Left ventricle myocardium superior (tissue), 1 donor: ENCODE measurements at regions not wholly inside any gene's neighbourhood (a gene's known extent, or its start where the extent isn't known, plus 50 kb on each side); places are given as distances from the start of the nearest gene placed in this dataset.

Experiments used
- ATAC-seq: fragments of 200-7000 bp; cut with Tn5 transposase; one replicate; pipeline ENCODE4 v1.9.1; 2020; ENCODE audit warnings: mild to moderate bottlenecking, moderate library complexity
- DNase-seq: peaks from one replicate; pipeline ENCODE4 v3.0.0-alpha.2; 2020
- intact Hi-C: fragments of 100-400 bp; cut with micrococcal nuclease; formaldehyde crosslinking; loops from one replicate; pipeline ENCODE4 v1.11.0; 2022
- donor health status: DM: no; HTN: yes; CAD: no; lungs with severe emphysema.

DNA sequence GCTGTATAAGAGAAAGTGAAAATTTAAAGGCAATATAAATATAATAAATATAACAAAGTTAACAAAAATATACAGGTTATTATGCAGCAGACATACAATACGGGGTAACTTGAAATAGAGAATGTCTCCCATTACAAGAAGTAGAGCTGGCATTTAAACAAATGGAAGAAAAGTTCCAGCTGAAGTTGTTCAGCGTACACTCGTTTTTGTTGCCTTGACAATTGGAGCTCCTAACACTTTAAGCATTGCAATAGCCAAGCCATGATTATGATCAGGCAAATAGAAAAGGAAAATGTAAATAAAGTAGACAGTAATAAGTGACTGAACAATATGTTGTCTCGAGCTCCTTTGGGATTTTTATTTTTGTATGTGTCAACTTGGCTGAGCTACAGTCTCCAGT lies 737.8 kb upstream of the CELF2 start:
- no peak for ATAC-seq

DNA sequence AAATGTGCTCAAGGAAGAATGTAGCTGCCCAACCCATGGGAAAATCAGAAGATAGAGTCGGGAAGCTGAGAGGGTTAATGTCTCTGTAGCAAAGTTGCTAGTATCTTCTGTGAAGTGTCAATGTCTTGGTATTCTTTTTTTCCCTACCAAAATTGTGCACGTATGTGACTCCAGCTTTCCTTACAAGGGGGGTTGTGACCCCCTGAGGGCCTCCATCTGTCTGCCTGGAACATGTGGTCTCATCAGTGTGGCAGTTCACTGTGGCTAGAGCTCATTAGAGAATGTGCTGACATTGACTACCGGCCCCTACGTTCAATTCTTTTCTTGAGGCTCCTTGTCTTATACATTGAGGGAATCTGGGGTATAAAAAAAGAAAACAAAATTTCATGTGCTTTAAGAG lies 725.2 kb upstream of the CELF2 start:
- ATAC-seq (no peak), DNase-seq (no peak)
- intact Hi-C loops: no loop called here

More for the DNA sequence above, 737.8 kb upstream of the CELF2 start:
- no peak for DNase-seq
- intact Hi-C loops: no loop called here

DNA sequence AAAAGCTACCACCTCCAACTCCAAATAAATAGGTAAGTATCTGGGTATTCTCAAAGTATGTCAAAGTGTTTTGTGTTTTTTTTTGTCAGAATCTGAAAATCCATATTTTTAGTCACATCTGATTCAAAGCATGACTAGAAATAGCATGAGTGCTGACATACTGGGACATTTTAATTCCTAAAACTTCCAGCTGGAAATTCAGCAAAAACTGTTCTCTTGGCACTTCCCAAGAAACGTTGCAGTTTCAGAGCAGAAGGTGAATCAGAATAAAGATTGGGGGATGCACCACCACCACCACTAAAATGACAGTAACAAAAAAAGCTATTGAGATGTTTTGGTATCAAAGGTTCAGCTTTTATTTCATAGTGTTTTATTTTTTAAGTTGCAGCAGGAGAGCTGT lies 724.6 kb upstream of the CELF2 start:
- intact Hi-C loops: no loop called here
- no peak for ATAC-seq
- no peak for DNase-seq

DNA sequence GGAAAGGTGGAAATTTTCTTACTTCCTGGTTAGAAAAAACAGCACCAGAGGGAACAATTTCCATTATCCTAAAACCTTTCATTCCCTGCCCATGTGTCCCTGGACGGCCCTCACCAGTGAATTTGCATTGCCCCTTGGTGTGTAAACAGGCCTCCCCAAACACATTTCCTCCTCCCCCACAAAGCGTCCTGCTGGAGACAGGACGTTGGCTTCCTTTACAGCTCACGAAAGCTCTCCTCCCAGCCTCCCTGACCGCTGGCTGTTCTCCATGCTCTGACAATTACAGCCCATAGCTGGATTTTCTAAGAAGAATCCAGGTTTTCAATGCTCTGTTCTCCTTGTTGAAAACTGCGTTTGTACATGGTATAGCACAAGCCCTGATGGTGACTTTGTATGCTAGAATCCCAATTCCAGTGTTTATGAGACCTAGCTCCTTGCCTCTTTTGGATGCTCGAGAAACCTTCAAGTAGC lies 724.2 kb upstream of the CELF2 start:
- peak; percentile 67 for ATAC-seq
- intact Hi-C loops: no loop called here
- peak; percentile 29 for DNase-seq

DNA sequence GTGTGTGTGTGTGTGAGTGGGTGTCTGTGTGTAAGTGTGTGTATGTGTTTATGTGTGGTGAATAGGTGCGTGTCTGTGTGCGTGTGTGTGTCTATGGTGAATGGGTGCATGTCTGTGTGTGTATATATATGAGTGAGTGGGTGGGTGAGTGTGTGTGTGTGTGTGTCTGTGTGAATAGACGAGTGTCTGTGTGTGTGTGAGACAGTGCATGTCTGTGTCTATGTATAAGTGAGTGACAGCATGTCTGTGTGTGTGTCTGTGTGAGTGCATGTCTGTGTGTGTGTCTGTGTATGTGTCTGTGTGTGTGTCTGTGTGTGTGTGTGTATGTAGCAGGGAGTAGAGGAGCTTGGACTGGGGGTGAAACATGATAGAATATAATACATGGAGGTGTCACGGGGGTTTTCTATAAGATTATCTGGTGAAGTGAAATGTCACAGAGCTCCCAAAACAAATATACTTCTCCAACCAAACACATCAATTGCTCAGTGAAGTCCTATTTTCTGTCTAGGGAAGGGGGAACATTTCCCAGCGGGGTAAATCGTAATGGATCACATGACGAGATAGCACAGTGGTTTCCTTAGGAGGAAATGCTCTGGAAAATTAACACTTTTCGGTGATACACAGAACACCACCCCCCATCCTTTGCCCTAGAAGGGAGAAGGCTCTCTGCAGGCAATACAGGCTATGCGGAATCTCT lies 723.3 kb upstream of the CELF2 start:
- DNase-seq (no peak), ATAC-seq (no peak)
- intact Hi-C loops: no loop called here

DNA sequence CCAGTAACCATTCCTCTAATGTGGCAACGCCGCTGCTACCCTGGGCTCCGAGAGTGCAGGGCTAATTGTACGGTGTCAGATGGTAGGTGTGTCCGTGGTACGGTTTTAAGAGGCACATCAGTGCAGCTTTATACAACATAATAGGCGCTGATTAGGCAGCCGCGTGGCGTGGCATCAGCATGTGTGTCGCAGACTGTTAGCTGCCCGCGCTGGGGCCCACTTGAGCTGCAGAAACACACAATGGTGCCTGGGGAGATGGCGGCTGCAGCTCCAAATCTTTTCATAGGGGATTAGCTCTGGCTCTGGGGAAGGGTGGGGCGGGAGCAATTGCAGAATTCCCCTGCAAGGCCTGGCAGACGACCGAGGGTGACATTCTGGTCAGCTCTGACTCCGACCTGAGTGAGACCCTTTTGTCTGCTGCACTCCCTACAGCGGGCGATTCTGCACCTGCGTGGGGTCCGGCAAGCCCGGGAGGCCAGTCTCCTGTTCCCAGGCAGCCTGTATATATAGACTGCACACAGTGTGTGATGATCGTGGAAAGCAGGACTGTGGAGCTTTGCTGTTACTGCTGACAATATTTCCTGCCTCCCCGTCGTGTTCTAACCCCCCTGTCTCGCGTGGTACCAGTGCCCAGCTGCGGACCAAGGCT lies 722.7 kb upstream of the CELF2 start:
- ATAC-seq: no peak
- DNase-seq: no peak
- intact Hi-C loops: no loop called here

DNA sequence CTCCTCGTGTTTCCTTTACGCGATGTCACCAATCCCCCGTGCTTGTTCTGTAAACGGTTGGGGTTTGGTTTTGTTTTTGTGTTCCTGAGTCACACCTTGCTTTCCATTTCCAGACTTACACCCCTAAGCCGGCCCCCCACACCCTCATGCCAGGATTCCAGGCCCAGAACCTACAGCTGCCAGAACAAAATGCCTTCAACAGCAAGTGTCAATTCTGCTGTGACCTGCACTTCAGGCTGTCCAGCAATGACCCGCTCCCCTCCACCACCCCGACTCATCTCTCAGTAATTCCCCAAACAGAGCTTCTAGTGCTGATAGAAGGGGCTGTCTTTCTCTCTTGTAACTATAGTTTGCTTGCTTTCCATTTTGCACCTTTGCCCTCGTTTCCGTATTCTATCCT lies 722.1 kb upstream of the CELF2 start:
- intact Hi-C loops: no loop called here
- ATAC-seq: no peak

DNA sequence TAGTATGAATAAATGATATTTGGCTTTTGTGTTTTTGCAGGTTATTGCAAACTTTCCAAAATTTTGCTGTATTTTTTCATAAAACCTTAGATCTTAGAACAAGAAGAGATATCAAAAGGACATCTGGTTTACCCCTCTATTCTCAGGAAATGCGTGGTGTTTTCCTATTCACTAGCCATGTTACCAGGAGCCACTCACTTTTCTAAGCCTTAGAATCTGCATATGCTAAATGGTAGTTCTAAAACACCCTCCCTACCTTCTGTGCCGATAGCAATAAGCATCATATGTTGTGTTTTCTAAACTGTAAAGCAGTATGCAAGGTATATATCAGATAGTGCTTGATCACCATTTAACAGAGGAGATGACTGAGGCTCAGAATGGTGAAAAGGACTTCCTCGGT lies 715.0 kb upstream of the CELF2 start:
- DNase-seq (no peak), ATAC-seq (no peak)
- intact Hi-C loops: no loop called here

More for the DNA sequence above, 722.1 kb upstream of the CELF2 start:
- DNase-seq: no peak

DNA sequence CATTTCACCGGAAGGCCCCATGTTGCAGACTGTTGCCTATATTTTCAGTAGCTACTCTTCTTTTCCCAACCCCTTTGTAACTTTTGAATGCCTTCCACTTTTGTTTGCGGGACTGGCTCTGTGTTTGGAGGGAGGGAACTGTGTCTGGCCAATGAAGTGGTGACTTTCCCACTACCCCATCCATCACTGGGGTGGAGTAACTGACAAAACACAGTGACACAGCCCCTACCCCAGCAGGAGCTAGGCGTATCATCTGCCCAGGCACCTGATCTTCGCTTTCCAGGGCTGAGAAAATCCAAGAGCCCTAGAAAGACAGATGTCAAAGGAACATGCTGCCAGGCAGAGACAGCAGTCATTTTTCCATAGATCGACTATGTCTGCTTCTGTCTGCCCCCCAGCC lies 710.6 kb upstream of the CELF2 start:
- intact Hi-C loops: no loop called here
- ATAC-seq (no peak), DNase-seq (no peak)

DNA sequence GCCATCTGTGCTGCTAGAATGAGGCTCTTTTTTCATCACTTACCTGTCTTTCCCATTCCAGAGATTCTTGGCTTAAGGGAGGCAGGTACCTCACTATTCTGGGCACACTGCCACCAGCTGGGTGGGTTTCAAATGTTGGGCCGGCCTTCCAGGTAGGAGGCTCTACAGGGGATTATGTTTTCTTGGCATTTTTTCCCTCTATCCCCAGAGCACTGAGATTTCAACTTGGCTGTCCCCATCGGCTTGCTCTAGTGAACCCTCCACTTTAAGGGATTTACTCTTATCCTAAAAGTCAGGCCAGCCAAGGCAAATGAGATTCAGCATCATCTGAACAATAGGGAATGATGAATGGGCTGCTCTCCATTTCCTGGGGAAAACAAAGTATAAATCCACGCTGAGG lies 710.1 kb upstream of the CELF2 start:
- ATAC-seq: no peak
- no peak for DNase-seq
- intact Hi-C loops: no loop called here

DNA sequence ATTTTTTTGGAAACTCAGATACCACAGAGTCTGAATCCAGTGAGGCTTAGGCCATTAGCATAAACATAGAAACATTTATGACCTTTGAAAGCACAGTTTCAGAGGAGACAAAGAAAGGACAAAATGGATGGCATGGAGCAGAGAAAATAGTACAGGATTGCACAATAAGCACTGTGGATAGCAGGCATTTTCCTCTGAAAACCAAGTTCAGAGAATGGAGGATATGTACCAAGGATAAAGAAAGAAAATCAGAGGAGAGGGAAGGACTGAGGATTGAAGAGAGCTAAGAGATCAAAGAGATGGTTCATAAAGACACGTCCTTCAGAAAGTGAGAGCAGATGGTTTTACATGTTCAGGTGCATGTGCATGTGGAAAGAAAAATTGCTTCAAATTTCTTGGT lies 707.2 kb upstream of the CELF2 start:
- no peak for ATAC-seq
- intact Hi-C loops: no loop called here

DNA sequence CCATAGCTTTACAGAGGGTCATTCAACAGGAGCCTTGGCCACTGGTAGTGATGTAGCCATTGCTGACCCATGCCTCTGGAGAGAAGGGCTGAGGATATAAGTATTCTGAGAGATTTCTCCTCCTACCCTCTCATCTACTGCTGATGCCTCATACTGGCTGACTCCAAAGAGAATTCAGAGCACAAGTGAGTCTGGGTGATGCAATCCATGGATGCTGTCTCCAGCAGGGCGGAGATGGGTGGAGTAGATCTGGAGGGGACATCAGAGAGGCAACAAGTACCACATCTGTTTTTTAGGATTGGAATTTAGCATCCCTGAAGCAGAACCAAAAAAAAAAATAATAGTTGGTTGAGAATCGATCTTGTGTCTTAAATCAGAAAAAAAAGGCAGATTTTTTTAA lies 705.7 kb upstream of the CELF2 start:
- intact Hi-C loops: no loop called here
- ATAC-seq (no peak), DNase-seq (no peak)

More for the DNA sequence above, 707.2 kb upstream of the CELF2 start:
- DNase-seq: no peak

DNA sequence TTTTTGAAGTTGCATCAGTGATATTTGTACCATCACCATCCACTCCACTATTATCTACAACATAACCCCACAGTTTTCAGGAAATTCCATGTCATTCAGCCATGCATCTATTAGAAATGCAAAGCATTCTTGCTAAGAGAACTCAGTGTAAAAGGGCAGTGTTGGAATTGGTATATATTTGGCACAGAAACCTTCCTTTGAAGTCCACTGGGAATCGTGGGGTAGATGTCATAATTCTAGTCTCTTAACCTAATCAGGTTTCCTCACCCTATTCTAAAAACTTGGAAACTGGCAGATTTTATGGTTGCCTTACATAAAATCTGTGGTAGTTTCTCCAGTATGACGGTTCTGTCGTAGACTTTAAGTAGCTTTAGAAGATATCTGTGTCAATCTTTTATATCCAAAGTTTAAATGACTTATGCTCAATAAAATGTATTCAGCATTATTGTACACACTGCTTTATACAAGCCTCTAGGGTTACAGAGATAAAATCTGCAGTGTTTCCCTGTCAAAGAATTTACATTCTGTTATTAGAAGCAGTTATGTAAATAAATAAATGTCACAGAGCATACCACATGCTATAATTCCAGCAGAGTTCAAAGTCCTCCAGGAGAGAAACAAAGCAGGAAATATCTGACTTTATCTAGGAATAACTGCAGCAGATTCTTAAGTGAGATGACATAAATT lies 704.4 kb upstream of the CELF2 start:
- intact Hi-C loops: no loop called here
- ATAC-seq (no peak), DNase-seq (no peak)

DNA sequence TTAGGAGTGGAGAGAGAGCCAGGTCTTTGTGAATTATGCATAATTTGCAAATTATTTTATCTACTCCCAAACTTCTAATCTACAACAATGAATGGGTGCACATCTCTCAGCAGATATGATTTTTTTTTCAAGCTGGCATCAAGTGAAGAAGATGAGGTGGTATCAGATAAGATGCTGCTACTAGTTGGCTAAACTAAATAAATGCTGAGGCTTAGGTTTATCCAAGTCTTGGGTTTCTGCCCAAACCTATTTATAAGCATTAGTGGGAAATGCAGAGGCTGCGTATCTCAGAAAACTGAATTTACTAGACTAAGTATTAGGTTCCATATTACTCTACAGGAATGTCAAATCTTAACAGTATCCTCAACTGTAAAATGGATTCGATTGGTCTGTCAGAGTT lies 703.0 kb upstream of the CELF2 start:
- DNase-seq: no peak
- no peak for ATAC-seq
- intact Hi-C loops: no loop called here

DNA sequence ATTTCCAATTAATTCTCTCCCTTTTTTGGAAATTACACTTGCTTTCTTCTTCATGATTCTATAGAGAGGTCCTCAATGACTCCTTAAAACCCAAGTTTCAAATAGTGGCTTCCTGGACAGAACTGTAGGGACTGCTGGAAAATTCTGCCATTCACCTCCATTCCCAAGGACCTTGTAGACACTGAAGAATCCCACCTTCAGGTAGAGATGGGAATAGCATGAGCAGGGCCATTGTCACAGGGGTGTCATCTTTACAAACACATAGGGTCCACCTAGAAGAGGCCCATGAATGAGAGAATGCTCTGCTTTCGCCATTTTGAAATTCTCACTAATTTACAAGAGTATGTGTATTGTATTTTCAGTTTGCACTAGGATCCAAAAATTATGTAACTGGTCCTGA lies 701.7 kb upstream of the CELF2 start:
- no peak for ATAC-seq
- no peak for DNase-seq
- intact Hi-C loops: no loop called here

DNA sequence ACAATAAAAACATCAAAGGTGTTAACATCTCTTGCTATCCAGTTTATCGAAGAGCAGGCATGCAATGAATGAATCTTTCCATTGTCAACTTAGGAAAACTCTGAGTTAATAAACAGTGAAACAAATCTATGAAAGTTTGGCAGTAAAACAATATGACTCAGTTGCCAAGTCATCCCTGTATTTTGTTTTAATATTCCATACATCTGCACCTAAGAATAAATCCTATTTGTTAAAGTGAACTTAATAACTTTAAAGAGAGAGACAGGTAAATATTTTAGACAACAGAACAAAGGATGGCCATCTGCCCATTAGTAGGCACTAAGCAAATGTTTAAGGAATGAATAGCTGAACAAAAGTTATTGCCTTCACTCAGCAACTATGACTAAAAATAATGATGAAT lies 700.5 kb upstream of the CELF2 start:
- intact Hi-C loops: no loop called here
- DNase-seq (no peak), ATAC-seq (no peak)

DNA sequence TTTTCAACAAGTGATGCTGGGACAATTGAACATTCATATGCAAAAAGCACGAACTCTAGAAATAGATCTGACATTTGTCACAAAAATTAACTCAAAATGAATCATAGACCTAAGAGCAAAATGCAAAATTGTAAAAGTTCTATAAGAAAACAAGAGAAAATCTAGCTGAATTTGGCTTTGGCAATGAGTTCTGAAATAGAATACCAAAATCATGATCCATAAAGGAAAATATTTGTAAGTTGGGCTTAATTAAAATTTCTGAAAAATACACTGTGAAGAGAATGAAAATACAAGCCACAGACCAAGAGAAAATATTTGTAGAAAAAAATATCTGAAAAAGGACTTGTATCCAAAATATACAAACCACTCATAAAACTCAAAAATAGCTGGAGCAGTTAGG lies 698.8 kb upstream of the CELF2 start:
- no peak for ATAC-seq
- intact Hi-C loops: no loop called here

DNA sequence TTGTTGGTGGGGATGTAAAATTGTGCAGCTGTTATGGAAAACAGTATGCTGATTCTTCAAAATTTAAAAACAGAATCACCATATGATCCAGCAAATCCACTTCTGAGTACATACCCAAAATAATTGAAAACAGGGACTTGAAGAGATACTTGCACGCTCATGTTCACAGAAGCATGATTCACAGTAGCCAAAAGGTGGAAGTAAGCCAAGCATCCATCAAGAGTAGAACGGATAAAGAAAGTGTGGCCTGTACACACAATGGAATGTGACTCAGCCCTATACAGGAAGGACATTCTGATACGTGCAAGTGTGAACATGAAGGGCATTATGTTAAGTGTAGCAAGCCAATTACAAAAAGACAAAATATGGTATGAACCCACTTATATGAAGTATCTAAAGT lies 696.7 kb upstream of the CELF2 start:
- ATAC-seq: no peak

More for the DNA sequence above, 698.8 kb upstream of the CELF2 start:
- DNase-seq: no peak

DNA sequence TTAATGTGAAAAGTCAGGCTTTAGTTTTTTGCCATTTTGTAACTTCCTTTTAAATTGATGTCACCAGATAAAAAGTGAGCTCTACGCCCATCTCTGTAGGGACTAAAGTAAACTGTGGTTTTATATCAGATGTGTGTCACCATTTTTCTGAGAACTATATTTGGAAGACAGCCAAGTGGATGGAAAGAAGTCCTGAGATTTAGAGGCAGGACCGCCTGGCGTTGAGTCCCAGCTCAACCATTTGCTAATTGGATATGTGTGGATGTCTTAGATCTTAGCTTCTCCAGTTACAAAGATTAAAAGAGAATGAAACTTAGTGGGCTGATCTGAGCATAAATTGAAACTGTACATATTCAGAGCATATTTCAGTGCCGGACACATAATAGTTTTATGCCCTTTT lies 691.6 kb upstream of the CELF2 start:
- intact Hi-C loops: no loop called here
- ATAC-seq: no peak
- no peak for DNase-seq

More for the DNA sequence above, 696.7 kb upstream of the CELF2 start:
- intact Hi-C loops: no loop called here
- DNase-seq: no peak

DNA sequence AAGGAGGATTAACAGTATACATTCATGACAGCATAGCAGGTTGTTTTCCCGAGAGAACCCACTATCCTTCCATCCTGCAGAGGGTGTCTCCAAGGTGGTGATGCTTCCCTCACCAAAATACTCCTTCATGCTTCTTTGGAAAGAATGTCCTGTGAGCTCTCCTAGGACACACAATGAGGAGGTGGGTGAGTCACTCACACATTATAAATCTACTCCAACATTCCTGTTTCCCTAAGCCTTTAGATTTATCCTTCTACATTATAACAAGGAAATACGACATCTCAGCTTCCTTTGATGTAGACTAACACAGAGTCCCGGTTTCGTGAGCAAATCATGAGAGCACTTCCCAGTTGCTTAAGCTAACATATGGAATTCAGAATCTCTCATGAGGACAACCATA lies 689.7 kb upstream of the CELF2 start:
- DNase-seq (no peak), ATAC-seq (no peak)
- intact Hi-C loops: no loop called here

DNA sequence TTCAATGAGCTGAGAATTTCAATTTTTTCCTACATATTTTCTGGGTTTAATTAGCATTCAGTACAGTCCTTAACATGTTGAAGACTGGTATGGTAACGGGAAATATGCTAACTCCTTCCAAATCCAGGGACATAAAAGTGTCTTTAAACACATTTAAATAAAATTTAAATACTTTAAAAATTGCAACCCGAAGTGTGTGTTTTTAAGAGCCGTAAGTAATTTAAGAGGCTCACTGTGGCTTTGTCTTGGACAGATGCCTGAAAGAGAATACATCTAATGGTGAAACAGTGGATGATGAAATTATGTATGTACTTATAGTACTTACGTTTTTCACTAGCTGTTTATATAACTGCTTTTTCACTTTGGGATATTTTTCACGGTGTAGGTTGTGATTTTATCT lies 687.3 kb upstream of the CELF2 start:
- no peak for ATAC-seq
- intact Hi-C loops: no loop called here
- DNase-seq: no peak
